Left ventricle myocardium inferior (tissue), 1 donor: ENCODE measurements at regions not wholly inside any gene's neighbourhood (a gene's known extent, or its start where the extent isn't known, plus 50 kb on each side); places are given as distances from the start of the nearest gene placed in this dataset.

ENCODE experiments used
- DNase-seq: peaks from one replicate; pipeline ENCODE4 v3.0.0-alpha.2; 2020
- H3K27ac ChIP-seq: fragments of 200-600 bp; replicated peaks from 2 replicates; pipeline ENCODE4 v1.8.0; 2021
- H3K27me3 ChIP-seq: fragments of 200-600 bp; 2 replicates; pipeline ENCODE4 v1.8.0; 2021; ENCODE audit warnings: low read depth
- H3K36me3 ChIP-seq: fragments of 200-600 bp; 2 replicates; pipeline ENCODE4 v1.8.0; 2021
- H3K4me1 ChIP-seq: fragments of 200-600 bp; 2 replicates; pipeline ENCODE4 v1.8.0; 2021
- H3K4me3 ChIP-seq: fragments of 200-600 bp; 2 replicates; pipeline ENCODE4 v1.8.0; 2021; ENCODE audit warnings: mild to moderate bottlenecking, moderate library complexity
- H3K9me3 ChIP-seq: fragments of 200-600 bp; replicated peaks from 2 replicates; pipeline ENCODE4 v1.8.0; 2021
- CTCF ChIP-seq: fragments of 200-600 bp; IDR thresholded peaks from 2 replicates; pipeline ENCODE4 v1.8.0; 2021; ENCODE audit warnings: antibody characterized with exemption, mild to moderate bottlenecking, borderline replicate concordance
- intact Hi-C: fragments of 100-400 bp; cut with micrococcal nuclease; formaldehyde crosslinking; loops from one replicate; pipeline ENCODE4 v1.11.0; 2022
- donor health status: DM: no; HTN: yes; CAD: no; lungs with severe emphysema.

GRCh38 chr16:87166934-87167333 is 150.3 kb downstream of the C16orf95 start:
- intact Hi-C loops, result no loop called here
- Histone ChIP-seq H3K27me3 (peaks cover 30% of the 10 kb centered on the region), H3K9me3 (no peaks in the 10 kb centered on the region), H3K4me1 (no peaks in the 10 kb centered on the region), H3K36me3 (no peaks in the 10 kb centered on the region), H3K4me3 (no peak overlapping the region), H3K27ac (no peak overlapping the region)
- TF ChIP-seq CTCF, result no peak
- DNase-seq, result no peak

GRCh38 chr16:87169509-87169995 is 147.6 kb downstream of the C16orf95 start:
- TF ChIP-seq CTCF, result no peak
- Histone ChIP-seq H3K27me3 (peaks cover 27% of the 10 kb centered on the region), H3K36me3 (no peaks in the 10 kb centered on the region), H3K27ac (no peak overlapping the region), H3K9me3 (no peaks in the 10 kb centered on the region), H3K4me1 (no peaks in the 10 kb centered on the region), H3K4me3 (no peak overlapping the region)
- intact Hi-C loops, result no loop called here
- DNase-seq, result no peak

- Histone ChIP-seq H3K4me1 (no peaks in the 10 kb centered on the region), H3K9me3 (no peaks in the 10 kb centered on the region), H3K27ac (no peak overlapping the region), H3K27me3 (peaks cover 34% of the 10 kb centered on the region), H3K36me3 (no peaks in the 10 kb centered on the region), H3K4me3 (no peak overlapping the region)
- intact Hi-C loops, result no loop called here
- TF ChIP-seq CTCF, result no peak
- DNase-seq, result no peak
Measured at GRCh38 chr16:87170310-87170709, 146.9 kb downstream of the C16orf95 start.

GRCh38 chr16:87171723-87172122 is 145.5 kb downstream of the C16orf95 start:
- Histone ChIP-seq H3K4me3 (no peak overlapping the region), H3K27me3 (peaks cover 47% of the 10 kb centered on the region), H3K4me1 (no peaks in the 10 kb centered on the region), H3K27ac (no peak overlapping the region), H3K9me3 (no peaks in the 10 kb centered on the region), H3K36me3 (no peaks in the 10 kb centered on the region)
- TF ChIP-seq CTCF, result no peak
- DNase-seq, result no peak
- intact Hi-C loops, result no loop called here

- Histone ChIP-seq H3K9me3 (no peaks in the 10 kb centered on the region), H3K27me3 (peaks cover 56% of the 10 kb centered on the region), H3K36me3 (no peaks in the 10 kb centered on the region), H3K27ac (no peak overlapping the region), H3K4me3 (no peak overlapping the region), H3K4me1 (no peaks in the 10 kb centered on the region)
- intact Hi-C loops, result no loop called here
- DNase-seq, result no peak
- no peak for TF ChIP-seq CTCF
Measured at GRCh38 chr16:87172632-87173031, 144.6 kb downstream of the C16orf95 start.

GRCh38 chr16:87173294-87173893 is 143.8 kb downstream of the C16orf95 start:
- Histone ChIP-seq H3K9me3 (no peaks in the 10 kb centered on the region), H3K4me3 (no peak overlapping the region), H3K36me3 (no peaks in the 10 kb centered on the region), H3K27me3 (peaks cover 62% of the 10 kb centered on the region), H3K27ac (no peak overlapping the region), H3K4me1 (no peaks in the 10 kb centered on the region)
- DNase-seq, result no peak
- TF ChIP-seq CTCF, result no peak
- intact Hi-C loops, result no loop called here
